ENCODE measurements at regions not wholly inside any gene's neighbourhood (a gene's known extent, or its start where the extent isn't known, plus 50 kb on each side); places are given as distances from the start of the nearest gene placed in this dataset.
"Not testable (repeated sequence)": the region's sequence is repeated elsewhere in the genome, so short reads cannot be mapped to it uniquely, and the experiment has no call there.

DNA sequence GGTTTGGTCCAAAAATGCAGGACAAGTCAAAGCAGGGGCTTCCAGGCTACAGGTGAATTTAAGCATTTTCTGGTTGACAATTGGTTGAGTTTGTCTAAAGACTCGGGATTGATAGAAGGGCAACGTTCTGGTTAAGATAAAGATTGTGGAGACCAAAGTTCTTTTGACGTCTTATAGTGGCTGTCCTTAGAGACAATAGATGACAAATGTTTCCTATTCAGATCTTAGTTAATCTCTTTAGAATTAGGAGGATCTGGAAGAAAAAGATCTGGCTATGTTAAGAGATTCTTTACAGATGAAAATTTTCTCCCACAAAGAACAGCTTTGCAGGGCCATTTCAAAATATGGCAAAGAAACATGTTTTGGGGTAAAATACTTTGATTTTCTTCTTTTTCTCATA, 157.9 kb downstream of the TTLL2 start:
- WGBS (ENCODE audit: insufficient coverage, low coverage, missing lambda C conversion rate), result 3% methylated on average over 3 of the region's 3 CpGs
- H3K36me3 ChIP-seq (ENCODE audit: control insufficient read depth, insufficient read depth, low read length); ATAC-seq; H3K4me1 ChIP-seq (replicated peaks in 1 of 2; ENCODE audit: control insufficient read depth in 2 of 2, insufficient read depth in 2 of 2, low read length in 2 of 2); H3K4me2 ChIP-seq (ENCODE audit: insufficient read depth, low read length); H3K9me3 ChIP-seq (replicated peaks; ENCODE audit: control insufficient read depth, insufficient read depth, low read depth, low read length); H3K27ac ChIP-seq (ENCODE audit: extremely low read depth, low read depth, low read length); POLR2A ChIA-PET; CTCF ChIA-PET (ENCODE audit: low intra/inter-chr PET ratio); H3K9ac ChIP-seq (ENCODE audit: insufficient read depth in 1 of 2, low read depth in 2 of 2, low read length in 2 of 2); intact Hi-C loops (cut with micrococcal nuclease); H3K79me2 ChIP-seq (ENCODE audit: control insufficient read depth, insufficient read depth, low read length); H2AFZ ChIP-seq (ENCODE audit: low read depth, low read length); BruUV-seq (replicated peaks); H3K4me3 ChIP-seq; H3K9me1 ChIP-seq (ENCODE audit: control insufficient read depth, insufficient read depth, low read length); FAIRE-seq; H4K20me1 ChIP-seq (replicated peaks; ENCODE audit: control insufficient read depth, insufficient read depth, low read length); DNase-seq (ENCODE audit: extremely low read depth in 1 of 4, low spot score in 3 of 4): not testable (repeated sequence)
- in situ Hi-C loops (cut with MboI), result loop anchor here (10.0 kb wide), 1 partner anchor 412 kb away; no protein-coding TSS in a partner anchor
- H3K27me3 ChIP-seq (ENCODE audit: control insufficient read depth in 2 of 2, insufficient read depth in 2 of 2, low read length in 2 of 2), result peaks cover 18 to 38% of the 10 kb centered on the region in 2 experiments; a peak in 4 of 5 replicates

DNA sequence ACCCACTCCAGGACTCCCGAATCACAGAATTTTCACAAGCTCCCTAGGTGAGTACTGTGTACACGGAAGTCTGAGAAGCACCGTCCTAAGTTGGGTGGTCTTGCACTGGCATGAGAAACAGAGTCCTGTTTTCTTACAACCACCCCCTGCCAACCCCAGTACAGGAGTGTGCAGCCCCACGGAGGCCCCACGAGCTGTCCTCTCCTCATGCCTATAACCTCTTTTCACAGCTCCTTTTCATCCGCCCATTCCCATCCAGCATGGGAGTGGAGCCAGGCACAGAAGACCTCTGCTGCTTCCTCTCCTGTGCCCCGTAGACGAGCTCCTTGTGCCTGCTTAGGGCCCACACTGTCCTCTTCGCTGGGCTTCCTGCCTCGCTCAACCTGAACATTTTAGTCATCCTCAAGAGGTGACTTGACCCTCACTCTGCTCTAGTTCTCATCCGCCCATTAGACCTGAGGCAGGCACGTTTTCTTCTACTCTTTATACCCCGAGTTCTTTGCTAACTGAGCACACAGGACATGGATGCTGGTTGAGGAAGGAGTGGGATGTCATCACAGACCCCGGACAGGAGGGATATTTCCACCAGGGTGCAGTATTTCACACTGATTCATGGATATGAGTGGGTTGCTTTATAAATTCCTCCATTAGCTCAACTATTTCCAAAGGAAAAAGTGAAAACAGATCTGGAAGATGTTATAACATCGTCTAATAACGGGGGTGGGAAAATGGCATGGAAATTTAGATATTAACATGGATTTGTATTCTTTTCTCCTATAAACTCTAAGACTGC, 160.5 kb downstream of the TTLL2 start:
- Histone ChIP-seq H2AFZ (ENCODE audit: low read depth, low read length) (no peak overlapping the region), H3K9me3 (replicated peaks; ENCODE audit: control insufficient read depth, insufficient read depth, low read depth, low read length) (no peaks in the 10 kb centered on the region), H4K20me1 (replicated peaks; ENCODE audit: control insufficient read depth, insufficient read depth, low read length) (no peaks in the 10 kb centered on the region), H3K4me3 (no peak overlapping the region), H3K27me3 (ENCODE audit: control insufficient read depth in 2 of 2, insufficient read depth in 2 of 2, low read length in 2 of 2) (peaks cover 27 to 47% of the 10 kb centered on the region in 2 experiments; a peak in 4 of 5 replicates), H3K79me2 (ENCODE audit: control insufficient read depth, insufficient read depth, low read length) (no peaks in the 10 kb centered on the region), H3K4me1 (replicated peaks in 1 of 2; ENCODE audit: control insufficient read depth in 2 of 2, insufficient read depth in 2 of 2, low read length in 2 of 2) (no peaks in the 10 kb centered on the region), H3K36me3 (ENCODE audit: control insufficient read depth, insufficient read depth, low read length) (no peaks in the 10 kb centered on the region), H3K9me1 (ENCODE audit: control insufficient read depth, insufficient read depth, low read length) (no peaks in the 10 kb centered on the region), H3K9ac (ENCODE audit: insufficient read depth in 1 of 2, low read depth in 2 of 2, low read length in 2 of 2) (no peak overlapping the region), H3K27ac (ENCODE audit: extremely low read depth, low read depth, low read length) (no peak overlapping the region), H3K4me2 (ENCODE audit: insufficient read depth, low read length) (no peak overlapping the region)
- intact Hi-C loops (cut with micrococcal nuclease) (loop anchor here (1.0 kb wide), 1 partner anchor 413 kb away; no protein-coding TSS in a partner anchor), in situ Hi-C loops (cut with MboI) (loop anchor here (10.0 kb wide), 1 partner anchor 409 kb away; no protein-coding TSS in a partner anchor)
- peak in 3 of 4 experiments; percentile 23 to 54 (median 38) for DNase-seq (ENCODE audit: extremely low read depth in 1 of 4, low spot score in 3 of 4)
- ChIA-PET CTCF (ENCODE audit: low intra/inter-chr PET ratio) (interaction anchor here (1.1 kb wide), 1 partner anchor 411 kb away, joined by 3 read pairs; no protein-coding TSS in a partner anchor), POLR2A (interaction anchor here (0.6 to 1.2 kb wide), 3 partner anchors 15 to 643 kb away, joined by 4 read pairs; no protein-coding TSS in a partner anchor)
- FAIRE-seq, result peak; percentile 56
- peak; percentile 83 for ATAC-seq
- BruUV-seq (replicated peaks), result no TSS peak
- WGBS (ENCODE audit: insufficient coverage, low coverage, missing lambda C conversion rate), result under 1% methylated on average over 16 of the region's 16 CpGs
- TF ChIP-seq, protein P1, sequence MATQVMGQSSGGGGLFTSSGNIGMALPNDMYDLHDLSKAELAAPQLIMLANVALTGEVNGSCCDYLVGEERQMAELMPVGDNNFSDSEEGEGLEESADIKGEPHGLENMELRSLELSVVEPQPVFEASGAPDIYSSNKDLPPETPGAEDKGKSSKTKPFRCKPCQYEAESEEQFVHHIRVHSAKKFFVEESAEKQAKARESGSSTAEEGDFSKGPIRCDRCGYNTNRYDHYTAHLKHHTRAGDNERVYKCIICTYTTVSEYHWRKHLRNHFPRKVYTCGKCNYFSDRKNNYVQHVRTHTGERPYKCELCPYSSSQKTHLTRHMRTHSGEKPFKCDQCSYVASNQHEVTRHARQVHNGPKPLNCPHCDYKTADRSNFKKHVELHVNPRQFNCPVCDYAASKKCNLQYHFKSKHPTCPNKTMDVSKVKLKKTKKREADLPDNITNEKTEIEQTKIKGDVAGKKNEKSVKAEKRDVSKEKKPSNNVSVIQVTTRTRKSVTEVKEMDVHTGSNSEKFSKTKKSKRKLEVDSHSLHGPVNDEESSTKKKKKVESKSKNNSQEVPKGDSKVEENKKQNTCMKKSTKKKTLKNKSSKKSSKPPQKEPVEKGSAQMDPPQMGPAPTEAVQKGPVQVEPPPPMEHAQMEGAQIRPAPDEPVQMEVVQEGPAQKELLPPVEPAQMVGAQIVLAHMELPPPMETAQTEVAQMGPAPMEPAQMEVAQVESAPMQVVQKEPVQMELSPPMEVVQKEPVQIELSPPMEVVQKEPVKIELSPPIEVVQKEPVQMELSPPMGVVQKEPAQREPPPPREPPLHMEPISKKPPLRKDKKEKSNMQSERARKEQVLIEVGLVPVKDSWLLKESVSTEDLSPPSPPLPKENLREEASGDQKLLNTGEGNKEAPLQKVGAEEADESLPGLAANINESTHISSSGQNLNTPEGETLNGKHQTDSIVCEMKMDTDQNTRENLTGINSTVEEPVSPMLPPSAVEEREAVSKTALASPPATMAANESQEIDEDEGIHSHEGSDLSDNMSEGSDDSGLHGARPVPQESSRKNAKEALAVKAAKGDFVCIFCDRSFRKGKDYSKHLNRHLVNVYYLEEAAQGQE (IDR thresholded peaks at IDR 0.05; ENCODE audit: borderline replicate concordance), result peak; percentile 33; the same call in 1 of the 2 replicates
- TF ChIP-seq, protein P1 (CRISPR knock-in tag; IDR thresholded peaks at IDR 0.05; ENCODE audit: low read depth), result no peak
- TF ChIP-seq RAD21 (CRISPR knock-in tag; conservative IDR thresholded peaks at IDR 0.05 in 1 of 2, IDR thresholded peaks at IDR 0.05 in 1 of 2), result peak; percentile 60 to 62
- no peak for TF ChIP-seq MECOM (CRISPR knock-in tag; IDR thresholded peaks at IDR 0.05)
